DND-41 (cell line): ENCODE measurements at regions not wholly inside any gene's neighbourhood (a gene's known extent, or its start where the extent isn't known, plus 50 kb on each side); places are given as distances from the start of the nearest gene placed in this dataset.

Source experiments
- ATAC-seq: fragments of 200-7000 bp; cut with Tn5 transposase; 3 replicates; pipeline ENCODE4 v1.9.1; 2021; ENCODE audit warnings: low read depth; ENCODE audit not compliant: insufficient read depth
- DNase-seq: peaks from one replicate; pipeline ENCODE4 v3.0.0-alpha.2; 2020
- H2AFZ ChIP-seq: 2 replicates; pipeline ENCODE4 v1.6.0; 2012; ENCODE audit warnings: low read depth, low read length
- H3K27ac ChIP-seq: 2 replicates; pipeline ENCODE4 v1.5.1; 2012; ENCODE audit warnings: low read length, inconsistent platforms
- H3K27me3 ChIP-seq: fragments of 200-600 bp; sonication (generic); 2 replicates; pipeline ENCODE4 v1.6.0; 2012; ENCODE audit warnings: low read length, mild to moderate bottlenecking, inconsistent platforms; ENCODE audit not compliant: insufficient read depth, poor library complexity
- H3K36me3 ChIP-seq: 2 replicates; pipeline ENCODE4 v1.5.1; 2012; ENCODE audit warnings: low read length, inconsistent platforms; ENCODE audit not compliant: insufficient read depth
- H3K4me1 ChIP-seq: 2 replicates; pipeline ENCODE4 v1.5.1; 2012; ENCODE audit warnings: mild to moderate bottlenecking, low read length; ENCODE audit not compliant: insufficient read depth
- H3K4me2 ChIP-seq: 2 replicates; pipeline ENCODE4 v1.6.0; 2012; ENCODE audit warnings: mild to moderate bottlenecking, moderate library complexity, low read length, inconsistent platforms; ENCODE audit not compliant: insufficient read depth
- H3K4me3 ChIP-seq, 2 experiments: fragments of 200-600 bp in 1 of 2; shearing (Covaris generic) in 1 of 2; 2 replicates each; pipeline ENCODE4 v1.5.1; 2012 to 2016; ENCODE audit warnings: inconsistent platforms in 2 of 2, low read length in 2 of 2, mild to moderate bottlenecking in 2 of 2, low read depth in 1 of 2, moderate library complexity in 1 of 2
- H3K79me2 ChIP-seq: 2 replicates; pipeline ENCODE4 v1.6.0; 2012; ENCODE audit warnings: low read length, inconsistent platforms; ENCODE audit not compliant: insufficient read depth
- H3K9ac ChIP-seq: 2 replicates; pipeline ENCODE4 v1.6.0; 2012; ENCODE audit warnings: low read depth, mild to moderate bottlenecking, inconsistent platforms, low read length, moderate library complexity
- H3K9me3 ChIP-seq: 2 replicates; pipeline ENCODE4 v1.5.1; 2012; ENCODE audit warnings: low read length, moderate library complexity, mild to moderate bottlenecking, inconsistent platforms; ENCODE audit not compliant: insufficient read depth, severe bottlenecking
- H4K20me1 ChIP-seq: 2 replicates; pipeline ENCODE4 v1.6.0; 2012; ENCODE audit warnings: low read length; ENCODE audit not compliant: insufficient read depth
- EZH2 ChIP-seq: IDR thresholded peaks from 3 replicates; pipeline ENCODE4 v1.6.1; 2012; ENCODE audit warnings: borderline replicate concordance, low read depth, mild to moderate bottlenecking, moderate library complexity, low read length, inconsistent platforms; ENCODE audit not compliant: severe bottlenecking
- TF ChIP-seq, protein P1 (sequence below): IDR thresholded peaks from 2 replicates; pipeline ENCODE4 v1.5.1; 2012; ENCODE audit warnings: borderline replicate concordance, low read length, moderate library complexity, mild to moderate bottlenecking; ENCODE audit not compliant: poor library complexity, severe bottlenecking; ENCODE audit errors: extremely low read depth

DNA sequence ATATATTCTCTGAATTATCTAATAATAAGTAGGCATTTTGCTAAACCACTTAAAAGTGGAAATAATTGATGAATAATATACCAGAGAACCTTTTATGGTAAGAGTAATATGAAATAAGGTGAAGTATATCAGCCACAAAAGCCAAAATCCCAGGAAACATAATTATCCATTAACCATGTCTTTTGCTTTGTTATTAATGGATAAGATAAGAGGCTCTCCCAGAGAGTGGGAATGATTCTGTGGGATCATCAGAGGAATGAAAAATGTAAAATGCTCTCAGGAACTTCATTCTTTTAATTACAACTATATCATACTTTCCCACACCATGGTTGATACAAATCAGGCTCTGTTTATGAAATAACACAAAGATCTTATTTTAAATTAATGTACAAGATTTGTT lies 391.7 kb upstream of the FZD8 start:
- no peak overlapping the region for H3K4me3 ChIP-seq
- H3K36me3 ChIP-seq, result no peaks in the 10 kb centered on the region
- no peak overlapping the region for H3K9ac ChIP-seq
- no peaks in the 10 kb centered on the region for H3K79me2 ChIP-seq
- no peaks in the 10 kb centered on the region for H3K9me3 ChIP-seq
- ATAC-seq (no peak), DNase-seq (no peak)
- no peaks in the 10 kb centered on the region for H4K20me1 ChIP-seq
- H3K27ac ChIP-seq, result no peak overlapping the region
- H3K4me2 ChIP-seq, result no peak overlapping the region
- no peaks in the 10 kb centered on the region for H3K27me3 ChIP-seq
- TF ChIP-seq, protein P1, sequence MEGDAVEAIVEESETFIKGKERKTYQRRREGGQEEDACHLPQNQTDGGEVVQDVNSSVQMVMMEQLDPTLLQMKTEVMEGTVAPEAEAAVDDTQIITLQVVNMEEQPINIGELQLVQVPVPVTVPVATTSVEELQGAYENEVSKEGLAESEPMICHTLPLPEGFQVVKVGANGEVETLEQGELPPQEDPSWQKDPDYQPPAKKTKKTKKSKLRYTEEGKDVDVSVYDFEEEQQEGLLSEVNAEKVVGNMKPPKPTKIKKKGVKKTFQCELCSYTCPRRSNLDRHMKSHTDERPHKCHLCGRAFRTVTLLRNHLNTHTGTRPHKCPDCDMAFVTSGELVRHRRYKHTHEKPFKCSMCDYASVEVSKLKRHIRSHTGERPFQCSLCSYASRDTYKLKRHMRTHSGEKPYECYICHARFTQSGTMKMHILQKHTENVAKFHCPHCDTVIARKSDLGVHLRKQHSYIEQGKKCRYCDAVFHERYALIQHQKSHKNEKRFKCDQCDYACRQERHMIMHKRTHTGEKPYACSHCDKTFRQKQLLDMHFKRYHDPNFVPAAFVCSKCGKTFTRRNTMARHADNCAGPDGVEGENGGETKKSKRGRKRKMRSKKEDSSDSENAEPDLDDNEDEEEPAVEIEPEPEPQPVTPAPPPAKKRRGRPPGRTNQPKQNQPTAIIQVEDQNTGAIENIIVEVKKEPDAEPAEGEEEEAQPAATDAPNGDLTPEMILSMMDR, result no peak
- no peak for TF ChIP-seq EZH2
- no peaks in the 10 kb centered on the region for H3K4me1 ChIP-seq
- H2AFZ ChIP-seq, result no peak overlapping the region

DNA sequence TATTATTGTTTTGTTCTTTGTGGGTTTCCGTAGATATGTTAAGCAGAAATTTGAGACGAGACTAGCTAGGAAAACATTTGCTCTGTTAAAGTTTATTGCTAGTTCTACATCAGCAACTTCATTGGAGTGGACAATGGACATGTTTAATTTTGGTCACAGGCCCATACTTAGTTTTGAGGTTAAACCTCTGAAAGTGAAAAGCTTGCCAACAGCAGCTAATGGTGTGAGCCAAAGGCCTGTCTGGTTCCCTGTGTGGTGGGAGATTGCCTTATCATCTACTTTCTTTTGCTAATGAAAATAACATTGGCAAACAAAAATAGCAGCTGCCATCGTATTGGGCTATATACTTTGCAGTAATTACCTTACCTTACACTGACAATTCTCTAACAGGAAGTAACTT lies 388.4 kb upstream of the FZD8 start:
- Histone ChIP-seq H3K27ac (no peak overlapping the region), H3K27me3 (no peaks in the 10 kb centered on the region), H3K9ac (no peak overlapping the region), H3K4me1 (no peaks in the 10 kb centered on the region), H4K20me1 (no peaks in the 10 kb centered on the region), H2AFZ (no peak overlapping the region), H3K4me2 (no peak overlapping the region), H3K9me3 (no peaks in the 10 kb centered on the region), H3K36me3 (no peaks in the 10 kb centered on the region), H3K4me3 (no peak overlapping the region), H3K79me2 (no peaks in the 10 kb centered on the region)
- no peak for ATAC-seq
- no peak for TF ChIP-seq EZH2
- TF ChIP-seq, protein P1, result no peak
- no peak for DNase-seq

DNA sequence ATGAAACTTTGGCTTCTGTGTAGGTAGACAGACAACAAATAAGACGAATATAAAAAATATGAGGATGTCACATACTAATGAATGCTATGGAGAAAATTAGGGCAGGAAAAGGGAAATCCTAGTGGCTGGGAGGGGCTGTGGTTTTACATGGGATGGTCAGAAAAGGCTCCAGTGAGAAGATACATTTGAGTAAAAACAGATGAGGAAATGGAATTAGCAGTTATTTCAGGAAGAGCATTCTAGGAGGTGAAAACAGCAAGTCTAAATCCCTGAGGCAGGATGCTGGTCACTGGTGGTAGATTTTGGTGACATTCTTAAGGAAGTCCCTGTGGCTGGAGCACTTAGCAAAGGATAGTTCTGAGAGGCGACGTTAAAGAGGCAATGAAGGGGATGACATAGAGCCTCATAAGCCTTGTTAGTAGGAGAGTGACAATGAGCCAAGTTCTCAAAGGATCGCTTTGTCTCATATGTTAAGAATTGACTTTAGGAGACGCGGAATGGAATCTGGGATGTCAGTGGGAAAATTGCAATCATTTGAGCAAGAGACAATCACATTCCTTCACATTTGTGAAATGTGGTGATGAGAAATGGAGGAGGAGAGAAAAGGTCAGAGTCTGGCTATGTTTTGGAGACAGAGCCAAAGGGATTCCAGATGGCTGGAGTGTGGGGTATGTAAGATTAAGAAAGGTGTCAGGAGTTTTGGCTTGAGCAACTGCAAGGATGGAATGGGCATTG lies 384.7 kb upstream of the FZD8 start:
- Histone ChIP-seq H3K4me1 (no peaks in the 10 kb centered on the region), H3K9me3 (no peaks in the 10 kb centered on the region), H3K4me3 (no peak overlapping the region), H3K36me3 (no peaks in the 10 kb centered on the region), H4K20me1 (no peaks in the 10 kb centered on the region), H3K9ac (no peak overlapping the region), H3K27ac (no peak overlapping the region), H2AFZ (no peak overlapping the region), H3K4me2 (no peak overlapping the region), H3K27me3 (no peaks in the 10 kb centered on the region), H3K79me2 (no peaks in the 10 kb centered on the region)
- no peak for ATAC-seq
- TF ChIP-seq EZH2, result no peak
- TF ChIP-seq, protein P1, result no peak
- no peak for DNase-seq

DNA sequence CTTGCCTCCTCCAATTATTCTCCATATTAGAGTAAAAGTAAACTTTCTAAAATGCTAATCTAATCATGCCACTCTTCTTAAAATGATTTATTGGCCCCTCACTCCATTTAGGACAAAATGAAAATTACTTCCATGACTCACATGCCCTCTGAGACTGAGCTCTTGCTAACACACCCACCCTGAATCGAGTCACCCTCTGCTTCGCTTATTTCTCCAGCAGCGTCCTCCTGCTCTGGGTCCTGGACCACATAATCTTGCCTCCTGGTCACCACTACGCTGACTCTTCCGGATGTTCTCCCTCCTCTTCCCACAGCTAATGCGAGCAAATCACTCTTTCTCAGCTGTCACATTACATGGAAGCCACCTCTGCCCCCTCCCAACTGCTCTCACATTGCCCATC lies 384.0 kb upstream of the FZD8 start:
- no peaks in the 10 kb centered on the region for H3K9me3 ChIP-seq
- no peak for DNase-seq
- ATAC-seq, result no peak
- H3K4me1 ChIP-seq, result no peaks in the 10 kb centered on the region
- no peaks in the 10 kb centered on the region for H3K79me2 ChIP-seq
- no peak overlapping the region for H3K4me2 ChIP-seq
- TF ChIP-seq, protein P1, result no peak
- no peak for TF ChIP-seq EZH2
- no peak overlapping the region for H3K9ac ChIP-seq
- H2AFZ ChIP-seq, result no peak overlapping the region
- H4K20me1 ChIP-seq, result no peaks in the 10 kb centered on the region
- no peak overlapping the region for H3K27ac ChIP-seq
- no peak overlapping the region for H3K4me3 ChIP-seq
- no peaks in the 10 kb centered on the region for H3K27me3 ChIP-seq
- H3K36me3 ChIP-seq, result no peaks in the 10 kb centered on the region
